B cell (primary cell): ENCODE measurements at regions not wholly inside any gene's neighbourhood (a gene's known extent, or its start where the extent isn't known, plus 50 kb on each side); places are given as distances from the start of the nearest gene placed in this dataset.

Experiments
- ATAC-seq: fragments of 200-7000 bp; cut with Tn5 transposase; one replicate; pipeline ENCODE4 v1.10.0; 2021; ENCODE audit warnings: low read depth, mild to moderate bottlenecking, moderate number of reproducible peaks, moderate library complexity
- CTCF ChIA-PET: fragments of 350-600 bp; sonication (Branson Sonifier 250); formaldehyde crosslinking; loops from one replicate; lab custom pipeline; 2021; ENCODE audit warnings: antibody characterized with exemption, inconsistent platforms; lab: Charles Lee
- POLR2A ChIA-PET: fragments of 350-600 bp; sonication (Branson Sonifier 250); formaldehyde crosslinking; loops from one replicate; lab custom pipeline; 2021; ENCODE audit warnings: antibody characterized with exemption; lab: Charles Lee
- DNase-seq: peaks from one replicate; pipeline ENCODE4 v3.0.0; 2013
- H2AFZ ChIP-seq: 2 replicates; pipeline ENCODE4 v1.6.1; 2012; ENCODE audit warnings: mild to moderate bottlenecking, low read depth, low read length; ENCODE audit not compliant: insufficient read depth, poor library complexity, severe bottlenecking
- H3K27ac ChIP-seq, 2 donors: 1 replicate in 1 of 2; 2 replicates in 1 of 2; pipeline ENCODE4 v1.5.1; 2012 to 2013; ENCODE audit warnings: low read length in 2 of 2, mild to moderate bottlenecking in 2 of 2, moderate library complexity in 1 of 2
- H3K27me3 ChIP-seq, 4 experiments: fragments of 200-600 bp in 1 of 4; sonication (generic) in 1 of 4; replicated peaks in 1 of 4; 1 replicate in 2 of 4; 2 replicates in 2 of 4; pipeline versions ENCODE4 v1.6.1 to v1.7.0; 2013 to 2016; ENCODE audit warnings: low read length in 3 of 4, mild to moderate bottlenecking in 2 of 4, mixed read lengths in 1 of 4, moderate library complexity in 1 of 4; ENCODE audit not compliant: insufficient read depth in 4 of 4, control insufficient read depth in 3 of 4; ENCODE audit errors: control extremely low read depth in 1 of 4
- H3K36me3 ChIP-seq, 2 experiments: replicated peaks in 1 of 2; 1 replicate in 1 of 2; 2 replicates in 1 of 2; pipeline versions ENCODE4 v1.6.1 to v1.7.1; 2013; ENCODE audit warnings: low read length in 1 of 2; ENCODE audit not compliant: insufficient read depth in 2 of 2, control insufficient read depth in 1 of 2; ENCODE audit errors: control extremely low read depth in 1 of 2, extremely low read depth in 1 of 2
- H3K4me1 ChIP-seq, 2 donors: fragments of 200-600 bp in 1 of 2; sonication (generic) in 1 of 2; 1 replicate in 1 of 2; 2 replicates in 1 of 2; pipeline versions ENCODE4 v1.5.1 to v1.6.1; 2013 to 2017; ENCODE audit warnings: low read length in 2 of 2; ENCODE audit not compliant: control insufficient read depth in 2 of 2, insufficient read depth in 2 of 2
- H3K4me2 ChIP-seq: replicated peaks from 2 replicates; pipeline ENCODE3; 2012; ENCODE audit warnings: mild to moderate bottlenecking, low read depth, low read length; ENCODE audit not compliant: poor library complexity, severe bottlenecking
- H3K4me3 ChIP-seq, 5 experiments: fragments of 200-600 bp in 1 of 5; sonication (generic) in 1 of 5; 1 replicate in 3 of 5; 2 replicates in 2 of 5; pipeline versions ENCODE4 v1.5.1 to v1.7.0; 2011 to 2016; ENCODE audit warnings: low read length in 4 of 5, mild to moderate bottlenecking in 4 of 5, low read depth in 2 of 5, control low read depth in 1 of 5, moderate library complexity in 1 of 5; ENCODE audit not compliant: insufficient read depth in 1 of 5; ENCODE audit errors: control extremely low read depth in 1 of 5, extremely low read depth in 1 of 5
- H3K79me2 ChIP-seq: fragments of 200-600 bp; sonication (generic); one replicate; pipeline ENCODE4 v1.6.0; 2016; ENCODE audit warnings: low read length; ENCODE audit not compliant: control insufficient read depth, insufficient read depth
- H3K9ac ChIP-seq: fragments of 200-600 bp; sonication (generic); 2 replicates; pipeline ENCODE4 v1.6.1; 2017; ENCODE audit warnings: mild to moderate bottlenecking, low read length, moderate library complexity
- H3K9me3 ChIP-seq, 3 donors: one replicate each; pipeline versions ENCODE4 v1.6.1 to v1.7.1; 2013; ENCODE audit warnings: low read length in 2 of 3; ENCODE audit not compliant: control insufficient read depth in 2 of 3, insufficient read depth in 1 of 3; ENCODE audit errors: control extremely low read depth in 1 of 3
- H4K20me1 ChIP-seq: 2 replicates; pipeline ENCODE4 v1.6.0; 2012; ENCODE audit warnings: mild to moderate bottlenecking, low read length; ENCODE audit not compliant: insufficient read depth, control insufficient read depth, poor library complexity, severe bottlenecking
- H3K27ac Mint-ChIP-seq: one replicate; pipeline ENCODE4 v1.8.0; 2021; ENCODE audit warnings: mixed read lengths
- H3K27me3 Mint-ChIP-seq: one replicate; pipeline ENCODE4 v1.8.0; 2021; ENCODE audit warnings: mixed read lengths
- H3K4me1 Mint-ChIP-seq: one replicate; pipeline ENCODE4 v1.8.0; 2021; ENCODE audit warnings: mixed read lengths
- H3K4me3 Mint-ChIP-seq: one replicate; pipeline ENCODE4 v1.8.0; 2021; ENCODE audit warnings: mixed read lengths
- H3K9me3 Mint-ChIP-seq: one replicate; pipeline ENCODE4 v1.8.0; 2022; ENCODE audit warnings: mixed read lengths; ENCODE audit not compliant: insufficient read depth
- CTCF ChIP-seq: fragments of 200-600 bp; IDR thresholded peaks from one replicate; pipeline ENCODE4 v1.8.0; 2022; ENCODE audit warnings: antibody characterized with exemption, mild to moderate bottlenecking
- EZH2 ChIP-seq: IDR thresholded peaks from 2 replicates; pipeline ENCODE4 v1.6.1; 2012; ENCODE audit warnings: borderline replicate concordance, low read depth, mild to moderate bottlenecking, moderate library complexity, low read length; ENCODE audit not compliant: insufficient read depth, poor library complexity, severe bottlenecking
- WGBS: methylation state at CpG from one replicate; pipeline ENCODE4 v1.1.5; 2013; ENCODE audit warnings: missing lambda C conversion rate; ENCODE audit not compliant: insufficient coverage; 5-methylcytosine and 5-hydroxymethylcytosine counted together
- intact Hi-C: fragments of 100-400 bp; cut with micrococcal nuclease; formaldehyde crosslinking; loops from one replicate; pipeline ENCODE4 v1.10.0; 2022

GRCh38 chr10:8445353-8445752 is 390.9 kb downstream of the GATA3 start:
- Histone ChIP-seq H3K27ac (no peak overlapping the region), H3K36me3 (no peaks in the 10 kb centered on the region), H4K20me1 (no peaks in the 10 kb centered on the region), H3K4me2 (no peak overlapping the region), H3K9ac (no peak overlapping the region), H3K4me1 (no peaks in the 10 kb centered on the region), H3K9me3 (no peaks in the 10 kb centered on the region), H2AFZ (no peak overlapping the region), H3K27me3 (no peaks in the 10 kb centered on the region), H3K79me2 (no peaks in the 10 kb centered on the region), H3K4me3 (no peak overlapping the region)
- POLR2A ChIA-PET: no interaction called here
- Mint-ChIP-seq H3K9me3 (no peaks in the 10 kb centered on the region), H3K4me1 (no peaks in the 10 kb centered on the region), H3K27me3 (no peaks in the 10 kb centered on the region), H3K27ac (no peak overlapping the region), H3K4me3 (no peak overlapping the region)
- intact Hi-C loops: no loop called here
- ATAC-seq: no peak
- no CpG with 5 or more reads among the region's 1 CpG for WGBS
- TF ChIP-seq EZH2 (no peak), CTCF (no peak)
- DNase-seq: no peak
- CTCF ChIA-PET: no interaction called here

GRCh38 chr10:8449909-8450308 is 395.4 kb downstream of the GATA3 start:
- Mint-ChIP-seq H3K4me3 (no peak overlapping the region), H3K27me3 (no peaks in the 10 kb centered on the region), H3K27ac (no peak overlapping the region), H3K4me1 (no peaks in the 10 kb centered on the region), H3K9me3 (no peaks in the 10 kb centered on the region)
- Histone ChIP-seq H3K4me2 (no peak overlapping the region), H2AFZ (no peak overlapping the region), H3K27ac (no peak overlapping the region), H3K36me3 (no peaks in the 10 kb centered on the region), H3K79me2 (no peaks in the 10 kb centered on the region), H3K9ac (no peak overlapping the region), H3K4me3 (no peak overlapping the region), H3K27me3 (no peaks in the 10 kb centered on the region), H3K9me3 (no peaks in the 10 kb centered on the region), H4K20me1 (no peaks in the 10 kb centered on the region), H3K4me1 (no peaks in the 10 kb centered on the region)
- TF ChIP-seq EZH2 (no peak), CTCF (no peak)
- intact Hi-C loops: no loop called here
- no peak for ATAC-seq
- DNase-seq: no peak
- POLR2A ChIA-PET: no interaction called here
- WGBS: 66% methylated on average over 9 of the region's 9 CpGs
- CTCF ChIA-PET: no interaction called here
